ENCODE measurements at regions not wholly inside any gene's neighbourhood (a gene's known extent, or its start where the extent isn't known, plus 50 kb on each side); places are given as distances from the start of the nearest gene placed in this dataset.

DNA sequence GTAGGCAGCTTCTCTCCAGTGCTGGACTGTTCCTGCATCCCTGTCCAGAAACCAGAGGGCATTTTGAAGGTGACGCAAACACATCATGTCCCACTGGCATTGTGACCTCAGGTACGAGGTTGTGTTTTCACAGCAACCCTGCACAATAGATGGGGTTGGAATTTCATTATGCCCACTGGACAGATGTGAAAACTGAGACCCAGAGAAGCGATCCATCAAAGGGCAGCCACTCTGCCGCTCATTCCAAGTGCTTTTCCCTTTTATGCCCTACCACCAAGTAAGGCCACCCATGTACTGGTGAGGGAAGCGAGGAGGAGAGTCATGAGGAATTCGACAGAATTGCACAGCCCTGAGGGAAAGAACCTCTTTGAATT, 63.3 kb downstream of the CALML3 start:
- FAIRE-seq (no peak), DNase-seq (ENCODE audit: low read depth, low spot score) (no peak)
- POLR2A ChIA-PET = no interaction called here
- Histone ChIP-seq H3K79me2 (ENCODE audit: control insufficient read depth, insufficient read depth, low read length) (no peaks in the 10 kb centered on the region), H3K4me1 (ENCODE audit: control insufficient read depth, extremely low read depth, insufficient read depth, low read length) (peaks cover 12% of the 10 kb centered on the region), H3K36me3 (ENCODE audit: control insufficient read depth in 2 of 2, extremely low read depth in 1 of 2, insufficient read depth in 2 of 2, low read length in 2 of 2) (no peaks in the 10 kb centered on the region), H3K4me3 (replicated peaks in 1 of 3; ENCODE audit: insufficient read depth in 1 of 3, low read depth in 1 of 3, low read length in 3 of 3) (no peak overlapping the region), H3K27me3 (ENCODE audit: control insufficient read depth in 2 of 2, insufficient read depth in 2 of 2, low read length in 2 of 2) (no peaks in the 10 kb centered on the region), H3K27ac (ENCODE audit: insufficient read depth, low read depth, low read length) (no peak overlapping the region), H3K9me1 (replicated peaks; ENCODE audit: control insufficient read depth, extremely low read depth, insufficient read depth, low read length) (no peaks in the 10 kb centered on the region), H3K9me3 (replicated peaks; ENCODE audit: control insufficient read depth, insufficient read depth, low read length) (no peaks in the 10 kb centered on the region), H3K4me2 (ENCODE audit: insufficient read depth, low read length) (no peak overlapping the region), H3K9ac (replicated peaks; ENCODE audit: extremely low read depth, insufficient read depth, low read length) (no peak overlapping the region), H2AFZ (ENCODE audit: low read depth, low read length) (no peak overlapping the region), H4K20me1 (replicated peaks; ENCODE audit: control insufficient read depth, extremely low read depth, insufficient read depth, low read length) (no peaks in the 10 kb centered on the region)
- dilution Hi-C loops (cut with MboI; ENCODE audit: extremely low pct_ligation_motif_present, low sequenced_read_pairs) = no loop called here
- BruUV-seq (replicated peaks) = no TSS peak
- CTCF ChIA-PET = interaction anchor here (1.2 to 1.9 kb wide), 2 partner anchors 26 to 146 kb away, joined by 3 to 5 read pairs; no protein-coding TSS in a partner anchor
- intact Hi-C loops (cut with micrococcal nuclease) = no loop called here
- TF ChIP-seq JUN (IDR thresholded peaks at IDR 0.05; ENCODE audit: borderline replicate concordance, insufficient read depth, insufficient read length, low read depth) (no peak), GATA2 (IDR thresholded peaks at IDR 0.05; ENCODE audit: insufficient read depth, insufficient read length, low read depth, low read length) (no peak), CTCF (IDR thresholded peaks at IDR 0.05; ENCODE audit: extremely low read depth in 1 of 2, insufficient read depth in 1 of 2, low read depth in 1 of 2, low read length in 2 of 2) (no peak), MYC (IDR thresholded peaks at IDR 0.05; ENCODE audit: low read depth, low read length) (no peak), EZH2 (IDR thresholded peaks at IDR 0.05; ENCODE audit: borderline replicate concordance, low read depth, low read length, severe bottlenecking) (no peak), POLR2A (IDR thresholded peaks at IDR 0.05; ENCODE audit: low read depth, low read length) (no peak), POLR2AphosphoS5 (IDR thresholded peaks at IDR 0.05; ENCODE audit: insufficient read depth, low read depth, low read length) (no peak), FOS (IDR thresholded peaks at IDR 0.05; ENCODE audit: borderline replicate concordance, insufficient read depth, low read length) (no peak)
- TF ChIP-seq, protein P1, sequence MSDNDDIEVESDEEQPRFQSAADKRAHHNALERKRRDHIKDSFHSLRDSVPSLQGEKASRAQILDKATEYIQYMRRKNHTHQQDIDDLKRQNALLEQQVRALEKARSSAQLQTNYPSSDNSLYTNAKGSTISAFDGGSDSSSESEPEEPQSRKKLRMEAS (IDR thresholded peaks at IDR 0.05; ENCODE audit: insufficient read depth, insufficient read length) = no peak

All from endothelial cell of umbilical vein (primary cell).